WTC11 (cell line): ENCODE measurements at regions not wholly inside any gene's neighbourhood (a gene's known extent, or its start where the extent isn't known, plus 50 kb on each side); places are given as distances from the start of the nearest gene placed in this dataset.

ENCODE experiments used
- ATF3 ChIP-seq: sonication (generic); formaldehyde crosslinking; conservative IDR thresholded peaks from 2 replicates; pipeline ENCODE4 v1.8.1; 2022; ENCODE audit warnings: mild to moderate bottlenecking, missing genetic modification reagents
- CREB1 ChIP-seq: sonication (generic); formaldehyde crosslinking; IDR thresholded peaks from 2 replicates; pipeline ENCODE4 v1.8.0; 2023; ENCODE audit warnings: mild to moderate bottlenecking, missing genetic modification reagents
- CTCF ChIP-seq: fragments of 200-600 bp; IDR thresholded peaks from 2 replicates; pipeline ENCODE4 v1.8.0; 2022; ENCODE audit warnings: antibody characterized with exemption
- FOXJ3 ChIP-seq: sonication (generic); formaldehyde crosslinking; IDR thresholded peaks from 2 replicates; pipeline ENCODE4 v1.9.0; 2021; ENCODE audit warnings: missing genetic modification reagents, mild to moderate bottlenecking, borderline replicate concordance
- GABPB1 ChIP-seq: sonication (generic); formaldehyde crosslinking; IDR thresholded peaks from 2 replicates; pipeline ENCODE4 v1.8.1; 2023; ENCODE audit warnings: mild to moderate bottlenecking, missing genetic modification reagents
- IRF1 ChIP-seq: sonication (generic); formaldehyde crosslinking; IDR thresholded peaks from 2 replicates; pipeline ENCODE4 v1.8.0; 2023; ENCODE audit warnings: missing genetic modification reagents
- MAX ChIP-seq: sonication (generic); formaldehyde crosslinking; IDR thresholded peaks from 2 replicates; pipeline ENCODE4 v1.8.0; 2022; ENCODE audit warnings: mild to moderate bottlenecking, missing genetic modification reagents
- MYBL2 ChIP-seq: sonication (generic); formaldehyde crosslinking; IDR thresholded peaks from 2 replicates; pipeline ENCODE4 v1.8.1; 2023; ENCODE audit warnings: mild to moderate bottlenecking, moderate library complexity, missing genetic modification reagents
- NR2C2 ChIP-seq: sonication (generic); formaldehyde crosslinking; IDR thresholded peaks from 2 replicates; pipeline ENCODE4 v1.8.0; 2022; ENCODE audit warnings: mild to moderate bottlenecking, missing genetic modification reagents
- RELA ChIP-seq: sonication (generic); formaldehyde crosslinking; IDR thresholded peaks from 2 replicates; pipeline ENCODE4 v1.8.1; 2022; ENCODE audit warnings: missing genetic modification reagents, mild to moderate bottlenecking, borderline replicate concordance
- SMAD4 ChIP-seq: sonication (generic); formaldehyde crosslinking; IDR thresholded peaks from 2 replicates; pipeline ENCODE4 v1.8.0; 2022; ENCODE audit warnings: mild to moderate bottlenecking, missing genetic modification reagents
- USF1 ChIP-seq: sonication (generic); formaldehyde crosslinking; IDR thresholded peaks from 2 replicates; pipeline ENCODE4 v1.8.0; 2022; ENCODE audit warnings: mild to moderate bottlenecking, missing genetic modification reagents

GRCh38 chr4:104983615-104984179, 163.0 kb upstream of the TET2 start:
- TF ChIP-seq CREB1 (CRISPR knock-in tag) (no peak), CTCF (no peak), MYBL2 (CRISPR knock-in tag) (no peak), NR2C2 (CRISPR knock-in tag) (no peak), MAX (CRISPR knock-in tag) (no peak), RELA (CRISPR knock-in tag) (no peak), GABPB1 (CRISPR knock-in tag) (no peak), IRF1 (CRISPR knock-in tag) (no peak), USF1 (CRISPR knock-in tag) (no peak), ATF3 (CRISPR knock-in tag) (no peak), FOXJ3 (no peak), SMAD4 (no peak)
